HEK293 (cell line): ENCODE measurements at regions not wholly inside any gene's neighbourhood (a gene's known extent, or its start where the extent isn't known, plus 50 kb on each side); places are given as distances from the start of the nearest gene placed in this dataset.

Experiments
- CTCF ChIA-PET: fragments of 350-600 bp; formaldehyde crosslinking; extraction: SDS; loops from one replicate; lab custom pipeline; 2021; ENCODE audit warnings: antibody characterized with exemption; lab: Yijun Ruan, JAX
- POLR2A ChIA-PET: fragments of 300-600 bp; formaldehyde crosslinking; extraction: SDS; loops from one replicate; lab custom pipeline; 2020; ENCODE audit warnings: antibody characterized with exemption, inconsistent platforms; lab: Yijun Ruan, JAX
- H3K27ac ChIP-seq: fragments of 200-500 bp; sonication (Bioruptor generic); 2 replicates; pipeline ENCODE4 v1.5.1; 2014; ENCODE audit warnings: low read depth, low read length, control low read depth, inconsistent platforms; ENCODE audit errors: extremely low read depth
- H3K36me3 ChIP-seq, 2 experiments: fragments of 200-500 bp in 1 of 2; sonication (Bioruptor generic) in 1 of 2; 1 replicate in 1 of 2; 2 replicates in 1 of 2; pipeline ENCODE4 v1.5.1; 2014 to 2017; ENCODE audit warnings: inconsistent platforms in 2 of 2, low read length in 2 of 2; ENCODE audit not compliant: control insufficient read depth in 2 of 2, insufficient read depth in 1 of 2
- H3K4me1 ChIP-seq: fragments of 200-500 bp; sonication (Bioruptor generic); 2 replicates; pipeline ENCODE4 v1.5.1; 2014; ENCODE audit warnings: mild to moderate bottlenecking, low read length, inconsistent platforms; ENCODE audit not compliant: control insufficient read depth, insufficient read depth
- H3K4me3 ChIP-seq: 2 replicates; pipeline ENCODE4 v1.5.1; 2011; ENCODE audit warnings: low read depth, mild to moderate bottlenecking, control low read depth, low read length, moderate library complexity
- H3K9me3 ChIP-seq: fragments of 200-500 bp; sonication (Bioruptor generic); 2 replicates; pipeline ENCODE4 v1.5.1; 2014; ENCODE audit warnings: low read depth, low read length, inconsistent platforms; ENCODE audit not compliant: control insufficient read depth, insufficient read depth
- SP7 ChIP-seq: fragments of 450-650 bp; formaldehyde crosslinking; IDR thresholded peaks from 2 replicates; pipeline ENCODE4 v1.5.1; 2016; ENCODE audit warnings: missing biosample characterization, missing genetic modification characterization
- TCF7L2 ChIP-seq: IDR thresholded peaks from 2 replicates; pipeline ENCODE4 v1.6.1; 2011; ENCODE audit warnings: low read depth, mild to moderate bottlenecking, inconsistent platforms, low read length, moderate library complexity, borderline replicate concordance
- WT1 ChIP-seq: fragments of 450-650 bp; formaldehyde crosslinking; IDR thresholded peaks from 2 replicates; pipeline ENCODE4 v1.5.1; 2016; ENCODE audit warnings: missing biosample characterization, missing genetic modification characterization
- ZBTB48 ChIP-seq: fragments of 450-650 bp; formaldehyde crosslinking; IDR thresholded peaks from 2 replicates; pipeline ENCODE4 v1.5.1; 2016; ENCODE audit warnings: missing biosample characterization, missing genetic modification characterization
- ZNF16 ChIP-seq: fragments of 450-650 bp; formaldehyde crosslinking; IDR thresholded peaks from 2 replicates; pipeline ENCODE4 v1.5.1; 2016; ENCODE audit warnings: low read depth, missing biosample characterization, missing genetic modification characterization
- ZNF629 ChIP-seq: fragments of 450-650 bp; formaldehyde crosslinking; IDR thresholded peaks from 2 replicates; pipeline ENCODE4 v1.5.1; 2017; ENCODE audit warnings: missing biosample characterization, missing genetic modification characterization
- ZNF843 ChIP-seq: fragments of 450-650 bp; formaldehyde crosslinking; IDR thresholded peaks from 2 replicates; pipeline ENCODE4 v1.5.1; 2016; ENCODE audit warnings: missing biosample characterization, missing genetic modification characterization
- TF ChIP-seq, protein P1 (sequence below): fragments of 450-650 bp; formaldehyde crosslinking; IDR thresholded peaks from 2 replicates; pipeline ENCODE4 v1.5.1; 2017; ENCODE audit warnings: missing biosample characterization, missing genetic modification characterization
- TF ChIP-seq, protein P2 (sequence below): fragments of 450-650 bp; formaldehyde crosslinking; IDR thresholded peaks from 2 replicates; pipeline ENCODE4 v1.5.1; 2016; ENCODE audit warnings: missing biosample characterization, missing genetic modification characterization
- TF ChIP-seq, protein P3 (sequence below): fragments of 450-650 bp; formaldehyde crosslinking; IDR thresholded peaks from 2 replicates; pipeline ENCODE4 v1.5.1; 2017; ENCODE audit warnings: missing biosample characterization, missing genetic modification characterization
- TF ChIP-seq, protein P4 (sequence below): fragments of 450-650 bp; formaldehyde crosslinking; IDR thresholded peaks from 2 replicates; pipeline ENCODE4 v1.5.1; 2016; ENCODE audit warnings: missing biosample characterization, missing genetic modification characterization
- TF ChIP-seq, protein P5 (sequence below): fragments of 450-650 bp; formaldehyde crosslinking; IDR thresholded peaks from 2 replicates; pipeline ENCODE4 v1.5.1; 2016; ENCODE audit warnings: missing biosample characterization, missing genetic modification characterization

DNA sequence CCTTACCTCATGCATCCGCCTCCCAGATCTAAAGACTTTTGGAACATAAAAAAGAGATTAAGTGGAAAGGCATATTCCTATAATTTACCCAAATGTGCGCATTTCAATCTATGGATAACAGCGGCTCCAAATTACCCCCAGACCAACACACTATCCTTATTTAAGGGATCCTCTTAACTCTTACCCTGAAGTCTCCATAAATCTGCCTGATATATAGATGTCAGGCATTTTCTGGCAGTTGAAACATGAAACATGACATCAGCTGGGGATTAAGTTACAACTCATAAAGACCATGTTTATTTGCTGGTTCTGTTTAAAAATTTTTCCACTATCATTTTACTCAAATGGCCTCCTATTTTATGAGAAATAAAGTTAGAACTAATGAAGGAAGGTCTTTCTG lies 478.5 kb upstream of the SALL1 start (continued):
- TF ChIP-seq TCF7L2 (0 out of 2 replicates have a peak, but pooled peaks have one; percentile 32), ZNF629 (tag by site-specific recombination) (peak; percentile 75), SP7 (peak; percentile 95), ZBTB48 (0 out of 2 replicates have a peak, but pooled peaks have one; percentile 14), ZNF843 (tag by site-specific recombination) (peak; percentile 91), WT1 (tag by site-specific recombination) (peak; percentile 33; the same call in 1 of the 2 replicates)
- TF ChIP-seq, protein P1, sequence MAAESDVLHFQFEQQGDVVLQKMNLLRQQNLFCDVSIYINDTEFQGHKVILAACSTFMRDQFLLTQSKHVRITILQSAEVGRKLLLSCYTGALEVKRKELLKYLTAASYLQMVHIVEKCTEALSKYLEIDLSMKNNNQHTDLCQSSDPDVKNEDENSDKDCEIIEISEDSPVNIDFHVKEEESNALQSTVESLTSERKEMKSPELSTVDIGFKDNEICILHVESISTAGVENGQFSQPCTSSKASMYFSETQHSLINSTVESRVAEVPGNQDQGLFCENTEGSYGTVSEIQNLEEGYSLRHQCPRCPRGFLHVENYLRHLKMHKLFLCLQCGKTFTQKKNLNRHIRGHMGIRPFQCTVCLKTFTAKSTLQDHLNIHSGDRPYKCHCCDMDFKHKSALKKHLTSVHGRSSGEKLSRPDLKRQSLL (tag by site-specific recombination), result no peak
- TF ChIP-seq, protein P2, sequence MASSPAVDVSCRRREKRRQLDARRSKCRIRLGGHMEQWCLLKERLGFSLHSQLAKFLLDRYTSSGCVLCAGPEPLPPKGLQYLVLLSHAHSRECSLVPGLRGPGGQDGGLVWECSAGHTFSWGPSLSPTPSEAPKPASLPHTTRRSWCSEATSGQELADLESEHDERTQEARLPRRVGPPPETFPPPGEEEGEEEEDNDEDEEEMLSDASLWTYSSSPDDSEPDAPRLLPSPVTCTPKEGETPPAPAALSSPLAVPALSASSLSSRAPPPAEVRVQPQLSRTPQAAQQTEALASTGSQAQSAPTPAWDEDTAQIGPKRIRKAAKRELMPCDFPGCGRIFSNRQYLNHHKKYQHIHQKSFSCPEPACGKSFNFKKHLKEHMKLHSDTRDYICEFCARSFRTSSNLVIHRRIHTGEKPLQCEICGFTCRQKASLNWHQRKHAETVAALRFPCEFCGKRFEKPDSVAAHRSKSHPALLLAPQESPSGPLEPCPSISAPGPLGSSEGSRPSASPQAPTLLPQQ (tag by site-specific recombination), result peak; percentile 48; the same call in 1 of the 2 replicates
- TF ChIP-seq, protein P3, sequence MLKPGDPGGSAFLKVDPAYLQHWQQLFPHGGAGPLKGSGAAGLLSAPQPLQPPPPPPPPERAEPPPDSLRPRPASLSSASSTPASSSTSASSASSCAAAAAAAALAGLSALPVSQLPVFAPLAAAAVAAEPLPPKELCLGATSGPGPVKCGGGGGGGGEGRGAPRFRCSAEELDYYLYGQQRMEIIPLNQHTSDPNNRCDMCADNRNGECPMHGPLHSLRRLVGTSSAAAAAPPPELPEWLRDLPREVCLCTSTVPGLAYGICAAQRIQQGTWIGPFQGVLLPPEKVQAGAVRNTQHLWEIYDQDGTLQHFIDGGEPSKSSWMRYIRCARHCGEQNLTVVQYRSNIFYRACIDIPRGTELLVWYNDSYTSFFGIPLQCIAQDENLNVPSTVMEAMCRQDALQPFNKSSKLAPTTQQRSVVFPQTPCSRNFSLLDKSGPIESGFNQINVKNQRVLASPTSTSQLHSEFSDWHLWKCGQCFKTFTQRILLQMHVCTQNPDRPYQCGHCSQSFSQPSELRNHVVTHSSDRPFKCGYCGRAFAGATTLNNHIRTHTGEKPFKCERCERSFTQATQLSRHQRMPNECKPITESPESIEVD, result peak; percentile 89
- TF ChIP-seq, protein P4, sequence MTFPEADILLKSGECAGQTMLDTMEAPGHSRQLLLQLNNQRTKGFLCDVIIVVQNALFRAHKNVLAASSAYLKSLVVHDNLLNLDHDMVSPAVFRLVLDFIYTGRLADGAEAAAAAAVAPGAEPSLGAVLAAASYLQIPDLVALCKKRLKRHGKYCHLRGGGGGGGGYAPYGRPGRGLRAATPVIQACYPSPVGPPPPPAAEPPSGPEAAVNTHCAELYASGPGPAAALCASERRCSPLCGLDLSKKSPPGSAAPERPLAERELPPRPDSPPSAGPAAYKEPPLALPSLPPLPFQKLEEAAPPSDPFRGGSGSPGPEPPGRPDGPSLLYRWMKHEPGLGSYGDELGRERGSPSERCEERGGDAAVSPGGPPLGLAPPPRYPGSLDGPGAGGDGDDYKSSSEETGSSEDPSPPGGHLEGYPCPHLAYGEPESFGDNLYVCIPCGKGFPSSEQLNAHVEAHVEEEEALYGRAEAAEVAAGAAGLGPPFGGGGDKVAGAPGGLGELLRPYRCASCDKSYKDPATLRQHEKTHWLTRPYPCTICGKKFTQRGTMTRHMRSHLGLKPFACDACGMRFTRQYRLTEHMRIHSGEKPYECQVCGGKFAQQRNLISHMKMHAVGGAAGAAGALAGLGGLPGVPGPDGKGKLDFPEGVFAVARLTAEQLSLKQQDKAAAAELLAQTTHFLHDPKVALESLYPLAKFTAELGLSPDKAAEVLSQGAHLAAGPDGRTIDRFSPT, result peak; percentile 38; the same call in 1 of the 2 replicates

DNA sequence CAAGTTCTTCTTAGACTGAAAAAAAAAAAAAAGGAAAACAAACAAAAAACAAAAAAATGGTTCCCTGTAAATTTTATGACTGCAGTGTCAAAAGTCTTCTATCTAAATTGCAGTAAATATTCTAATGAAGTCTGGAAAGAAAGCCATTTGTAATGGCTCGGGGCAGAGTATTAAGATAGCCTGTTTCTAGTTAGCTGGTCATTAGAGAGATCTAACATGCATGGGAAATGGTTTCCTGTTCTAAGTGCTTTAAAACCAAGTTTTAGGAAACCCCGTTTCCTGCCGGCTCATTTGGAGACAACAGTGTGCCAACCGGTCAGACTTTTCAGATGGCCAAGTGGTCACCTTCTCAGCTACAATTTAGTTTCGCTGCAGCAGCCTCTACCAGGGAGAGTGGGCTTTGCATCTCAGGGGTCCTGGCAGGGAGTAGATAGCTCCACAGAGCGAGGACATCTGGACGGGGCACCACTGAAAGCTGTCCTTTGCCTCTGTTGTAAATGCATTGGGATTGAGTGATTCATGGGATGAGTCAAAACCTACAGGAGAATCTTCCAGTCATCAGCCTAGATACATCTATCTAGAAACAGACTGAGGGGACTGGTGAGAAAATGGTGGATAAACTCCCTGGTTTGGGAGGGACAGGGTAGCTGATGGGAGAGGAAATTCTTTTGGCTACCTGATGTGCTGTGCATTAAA lies 473.2 kb upstream of the SALL1 start:
- no peaks in the 10 kb centered on the region for H3K9me3 ChIP-seq
- peaks cover 2% of the 10 kb centered on the region; the same call in 1 of the 2 replicates for H3K4me1 ChIP-seq
- H3K36me3 ChIP-seq, result no peaks in the 10 kb centered on the region
- POLR2A ChIA-PET, result no interaction called here
- no peak overlapping the region for H3K27ac ChIP-seq
- CTCF ChIA-PET, result interaction anchor here (0.6 to 0.7 kb wide), 3 partner anchors 16 to 1962 kb away, joined by 3 read pairs; no protein-coding TSS in a partner anchor
- no peak overlapping the region for H3K4me3 ChIP-seq
- TF ChIP-seq ZNF16 (tag by site-specific recombination), result no peak
- TF ChIP-seq, protein P5, sequence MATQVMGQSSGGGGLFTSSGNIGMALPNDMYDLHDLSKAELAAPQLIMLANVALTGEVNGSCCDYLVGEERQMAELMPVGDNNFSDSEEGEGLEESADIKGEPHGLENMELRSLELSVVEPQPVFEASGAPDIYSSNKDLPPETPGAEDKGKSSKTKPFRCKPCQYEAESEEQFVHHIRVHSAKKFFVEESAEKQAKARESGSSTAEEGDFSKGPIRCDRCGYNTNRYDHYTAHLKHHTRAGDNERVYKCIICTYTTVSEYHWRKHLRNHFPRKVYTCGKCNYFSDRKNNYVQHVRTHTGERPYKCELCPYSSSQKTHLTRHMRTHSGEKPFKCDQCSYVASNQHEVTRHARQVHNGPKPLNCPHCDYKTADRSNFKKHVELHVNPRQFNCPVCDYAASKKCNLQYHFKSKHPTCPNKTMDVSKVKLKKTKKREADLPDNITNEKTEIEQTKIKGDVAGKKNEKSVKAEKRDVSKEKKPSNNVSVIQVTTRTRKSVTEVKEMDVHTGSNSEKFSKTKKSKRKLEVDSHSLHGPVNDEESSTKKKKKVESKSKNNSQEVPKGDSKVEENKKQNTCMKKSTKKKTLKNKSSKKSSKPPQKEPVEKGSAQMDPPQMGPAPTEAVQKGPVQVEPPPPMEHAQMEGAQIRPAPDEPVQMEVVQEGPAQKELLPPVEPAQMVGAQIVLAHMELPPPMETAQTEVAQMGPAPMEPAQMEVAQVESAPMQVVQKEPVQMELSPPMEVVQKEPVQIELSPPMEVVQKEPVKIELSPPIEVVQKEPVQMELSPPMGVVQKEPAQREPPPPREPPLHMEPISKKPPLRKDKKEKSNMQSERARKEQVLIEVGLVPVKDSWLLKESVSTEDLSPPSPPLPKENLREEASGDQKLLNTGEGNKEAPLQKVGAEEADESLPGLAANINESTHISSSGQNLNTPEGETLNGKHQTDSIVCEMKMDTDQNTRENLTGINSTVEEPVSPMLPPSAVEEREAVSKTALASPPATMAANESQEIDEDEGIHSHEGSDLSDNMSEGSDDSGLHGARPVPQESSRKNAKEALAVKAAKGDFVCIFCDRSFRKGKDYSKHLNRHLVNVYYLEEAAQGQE, result no peak
